Fibroblast of skin of scalp (primary cell): ENCODE measurements at regions not wholly inside any gene's neighbourhood (a gene's known extent, or its start where the extent isn't known, plus 50 kb on each side); places are given as distances from the start of the nearest gene placed in this dataset.

ENCODE experiments used
- DNase-seq: peaks from one replicate; pipeline ENCODE4 v3.0.0-alpha.2; 2013

DNA sequence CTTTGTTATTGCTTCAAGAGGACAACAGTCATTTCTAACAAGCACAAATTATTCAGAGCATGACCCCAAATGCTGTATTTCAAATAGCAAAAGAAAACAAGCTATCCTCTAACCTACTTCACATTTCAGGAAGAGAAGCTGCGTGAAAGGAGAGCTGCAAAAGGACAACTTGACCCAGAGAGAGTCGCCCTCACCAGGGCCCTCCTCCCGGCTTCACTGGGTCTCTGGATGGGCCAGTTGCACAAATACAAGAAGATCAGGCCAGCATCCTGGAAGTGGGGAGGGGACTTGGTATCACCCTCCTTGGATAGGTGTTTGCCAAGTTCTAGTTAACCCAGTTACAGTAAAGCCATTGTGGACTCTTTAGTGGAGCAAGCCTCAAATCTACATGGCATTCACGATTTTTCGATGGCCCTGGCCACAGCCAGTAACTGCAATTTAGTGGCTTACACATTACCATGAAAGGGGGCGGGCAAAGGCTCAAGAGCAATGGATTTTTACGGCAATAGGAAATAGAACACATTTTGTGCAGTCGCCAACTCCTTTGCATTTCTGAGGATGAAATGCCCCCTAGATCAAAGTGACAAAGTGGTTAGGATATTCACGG lies 166.9 kb upstream of the DIO2 start:
- DNase-seq: no peak

DNA sequence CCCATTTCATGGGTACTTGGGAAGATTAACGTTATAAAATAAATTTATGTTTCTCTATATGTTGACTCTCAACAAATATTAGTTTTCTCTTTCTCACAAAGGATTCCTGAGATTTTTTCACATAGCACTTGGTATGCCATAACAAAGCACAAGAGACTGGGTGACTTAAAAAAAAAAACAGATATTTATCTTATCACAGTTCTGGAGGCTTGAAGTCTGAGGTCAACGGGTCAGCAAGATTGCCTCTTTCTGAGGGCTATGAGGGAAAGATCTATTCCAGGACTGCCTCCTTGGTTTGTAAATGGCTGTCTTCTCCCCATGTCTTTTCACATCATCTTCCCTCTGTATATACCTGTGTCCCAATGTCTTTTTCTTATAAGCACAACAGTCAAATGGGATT lies 153.5 kb upstream of the DIO2 start:
- DNase-seq: no peak

DNA sequence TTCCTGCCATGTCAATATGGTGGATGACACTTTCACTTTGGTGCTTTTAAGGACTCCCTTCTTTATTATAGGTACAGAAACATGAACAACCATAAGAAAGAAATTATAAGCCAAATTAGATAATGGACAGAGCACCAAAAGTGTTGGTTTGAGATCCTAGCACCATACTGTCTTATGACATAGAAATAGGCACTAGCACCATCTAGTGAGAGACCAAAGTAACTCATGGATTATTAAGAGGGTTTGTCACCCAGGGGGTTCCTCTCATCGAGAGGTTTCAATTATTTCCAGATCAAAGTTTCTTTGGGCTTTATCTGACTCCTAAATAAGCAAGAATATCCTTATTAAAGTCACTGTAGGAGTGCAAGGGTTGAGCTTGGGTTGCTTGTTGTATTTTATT lies 153.0 kb upstream of the DIO2 start:
- peak; percentile 19 for DNase-seq

DNA sequence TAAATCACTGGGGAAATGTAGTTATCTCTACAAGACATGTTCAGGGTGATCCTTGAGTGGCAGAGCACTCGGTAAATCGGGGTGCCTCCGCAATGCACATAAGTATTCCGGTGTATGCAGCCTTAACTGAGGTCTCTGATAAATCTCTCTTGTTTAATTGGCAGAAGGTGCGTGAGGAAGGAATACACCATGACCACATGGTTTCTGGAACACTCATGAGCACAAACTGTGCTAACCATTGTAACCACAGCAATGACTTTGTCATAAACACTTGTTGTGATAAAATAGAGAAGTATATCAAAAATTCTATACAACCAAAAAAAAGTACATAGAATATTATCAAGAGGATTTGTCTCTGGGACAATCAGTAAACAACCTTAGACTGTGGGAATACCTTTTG lies 146.8 kb upstream of the DIO2 start:
- DNase-seq: no peak

DNA sequence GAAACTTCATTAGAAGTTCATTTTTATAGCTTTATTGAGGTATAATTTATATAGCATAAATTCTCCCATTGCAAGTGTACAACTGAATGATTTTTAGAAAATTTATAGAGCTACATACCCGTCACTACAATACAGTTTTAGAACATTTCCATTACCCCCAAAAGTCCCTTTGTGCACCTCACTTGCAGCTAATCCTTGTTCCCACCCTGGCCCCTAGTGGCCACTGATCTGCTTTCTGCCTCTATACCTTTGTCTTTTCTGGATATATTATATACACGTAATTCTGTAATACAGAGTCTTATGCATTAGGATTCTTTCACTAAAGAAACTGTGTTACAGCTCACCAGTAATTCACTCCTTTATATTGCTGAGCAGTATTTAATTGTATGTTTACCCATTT lies 145.1 kb upstream of the DIO2 start:
- DNase-seq: peak; percentile 12

DNA sequence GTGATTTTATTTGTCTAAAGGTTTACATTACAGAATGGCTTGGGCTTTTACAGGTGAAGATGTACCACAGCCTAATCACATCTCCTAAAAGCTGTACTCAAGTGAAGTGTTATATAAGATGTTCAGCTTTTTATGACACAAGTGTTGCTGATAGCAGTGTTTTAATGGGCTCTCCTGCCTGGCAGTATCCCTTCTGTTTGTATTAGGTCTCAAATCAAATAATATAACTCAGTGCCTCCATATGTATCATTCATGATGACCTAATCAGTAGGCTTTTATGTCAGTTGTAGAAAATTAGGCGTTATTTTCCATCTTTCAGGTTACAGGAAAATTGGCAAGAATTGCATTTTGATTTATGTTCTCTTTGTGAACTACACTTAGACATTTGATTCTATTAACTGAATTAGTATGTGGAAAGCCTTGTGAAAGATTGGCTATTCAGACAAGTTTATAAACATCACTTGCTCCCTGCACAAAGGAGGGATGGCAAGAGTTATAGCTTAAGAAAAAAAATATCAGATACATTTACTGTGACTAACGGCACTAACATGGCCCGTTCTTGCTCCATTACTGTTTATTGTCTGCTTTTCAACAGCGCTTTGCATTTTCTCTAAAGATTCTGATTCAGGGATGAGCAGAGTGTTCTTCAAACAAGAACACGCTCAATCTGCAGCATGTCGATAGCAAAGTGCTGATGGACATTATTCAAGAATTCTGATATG lies 143.7 kb upstream of the DIO2 start:
- no peak for DNase-seq

DNA sequence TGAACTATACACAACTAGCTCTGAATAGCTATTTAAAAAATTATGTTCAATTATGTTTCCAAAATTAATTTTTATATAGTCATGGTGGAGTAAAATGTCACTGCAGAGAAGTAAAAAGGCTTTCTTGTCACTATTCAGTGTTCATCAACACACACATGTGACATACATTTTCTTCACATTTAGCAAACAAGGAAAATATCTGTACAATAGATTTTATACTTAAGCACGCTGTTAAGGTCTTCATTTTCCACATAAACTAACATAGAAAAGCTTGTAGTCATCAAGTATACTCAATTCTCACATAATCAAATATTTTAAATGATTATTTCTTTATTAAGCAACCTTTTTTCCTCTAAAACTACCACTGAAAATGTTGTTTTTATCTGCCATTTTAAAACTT lies 141.2 kb upstream of the DIO2 start:
- DNase-seq: no peak

DNA sequence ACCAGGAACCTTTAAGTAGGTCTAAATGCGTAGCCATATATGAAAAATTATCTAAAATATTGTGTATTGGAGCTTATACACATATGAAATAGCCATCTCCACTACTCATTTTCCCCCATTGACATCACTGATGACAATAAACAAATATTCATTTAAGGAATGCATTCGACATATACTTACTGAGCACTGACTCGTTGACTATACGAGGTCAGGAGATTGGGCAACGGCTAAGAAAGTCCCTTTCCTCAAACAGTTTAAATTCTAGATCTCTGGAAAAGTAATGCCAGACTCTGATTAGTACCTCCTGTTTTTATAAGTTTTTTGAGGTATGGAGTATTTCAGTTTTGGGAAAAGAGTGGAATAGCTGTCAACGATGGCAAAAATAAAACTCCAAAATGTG lies 139.4 kb upstream of the DIO2 start:
- DNase-seq: no peak

DNA sequence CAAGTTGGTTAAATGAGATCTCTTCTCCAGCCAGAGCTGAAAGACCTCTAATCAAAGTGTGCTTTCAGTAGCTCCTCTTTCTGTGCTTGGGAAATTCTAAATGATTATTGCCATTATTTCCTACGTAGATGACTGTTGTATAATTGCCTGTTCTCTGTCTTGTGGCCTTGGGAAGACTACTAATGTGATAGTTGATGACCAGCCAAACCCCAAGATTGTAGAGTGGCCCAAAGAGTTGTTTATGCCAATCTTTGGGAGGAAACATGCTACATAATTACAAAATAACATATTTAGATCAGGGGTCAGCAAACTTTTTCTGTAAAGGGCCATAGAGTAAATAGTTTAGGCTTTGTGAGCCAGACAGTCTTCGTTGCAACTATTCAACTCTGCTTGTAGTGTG lies 135.1 kb upstream of the DIO2 start:
- DNase-seq: no peak

DNA sequence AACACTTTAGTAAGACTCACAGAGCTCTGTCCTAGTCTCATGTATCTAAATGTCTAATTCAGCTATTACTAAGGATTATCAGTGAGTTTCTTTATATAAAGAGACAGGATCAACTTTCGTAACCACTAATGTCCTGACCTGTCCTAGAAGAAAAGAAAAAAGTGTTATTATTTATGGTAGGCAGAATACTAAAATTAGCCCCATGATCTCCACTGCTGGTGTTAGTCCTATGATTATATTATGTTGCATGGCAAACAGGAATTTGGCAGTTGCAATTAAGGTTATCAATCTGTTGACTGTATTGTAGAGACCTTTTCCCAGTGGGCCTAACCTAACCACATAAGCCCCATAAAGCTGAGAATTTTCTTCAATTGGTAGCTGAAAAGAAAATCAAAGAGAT lies 132.9 kb upstream of the DIO2 start:
- DNase-seq: no peak

DNA sequence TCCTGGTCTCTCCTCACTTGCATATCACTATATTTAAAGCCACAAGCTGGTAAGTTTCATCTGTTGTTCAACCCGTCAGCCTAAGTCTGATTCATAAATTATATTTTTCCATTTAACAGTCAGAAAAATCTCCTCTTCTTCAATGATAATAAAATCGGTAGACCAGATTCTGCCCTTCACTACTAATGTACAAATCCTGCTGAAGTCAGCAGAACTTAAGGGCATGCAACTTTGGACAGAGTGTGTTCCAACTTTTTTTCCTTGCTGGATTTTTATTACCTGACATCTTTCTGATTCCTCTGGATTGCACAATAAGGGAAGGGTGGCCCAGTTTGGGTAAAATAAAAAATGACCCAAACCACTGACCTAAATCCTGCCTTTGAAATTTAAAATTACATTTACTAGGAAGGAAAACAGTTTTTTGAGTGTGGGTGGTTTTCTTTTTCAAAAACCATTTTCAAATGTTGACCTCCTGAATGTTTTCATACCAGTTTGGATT lies 125.4 kb upstream of the DIO2 start:
- DNase-seq: no peak

DNA sequence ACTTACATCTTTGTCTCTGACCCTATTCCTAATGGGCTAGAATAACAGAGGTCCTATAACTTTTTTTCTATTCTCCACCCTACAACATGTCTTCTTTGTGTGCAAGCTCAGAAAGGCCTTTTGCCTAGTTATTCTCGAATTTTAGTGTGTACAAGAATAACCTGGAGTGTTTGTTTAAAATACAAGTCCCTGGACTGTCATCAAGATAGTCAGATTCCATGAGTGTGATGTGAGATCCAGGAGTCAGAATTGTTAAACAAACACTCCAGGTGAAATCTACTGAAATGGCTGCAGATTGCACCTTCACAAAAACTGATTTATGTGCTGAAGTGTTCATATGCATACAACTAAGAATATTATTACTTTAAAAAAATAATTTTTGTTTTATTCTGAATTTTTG lies 114.4 kb upstream of the DIO2 start:
- no peak for DNase-seq

DNA sequence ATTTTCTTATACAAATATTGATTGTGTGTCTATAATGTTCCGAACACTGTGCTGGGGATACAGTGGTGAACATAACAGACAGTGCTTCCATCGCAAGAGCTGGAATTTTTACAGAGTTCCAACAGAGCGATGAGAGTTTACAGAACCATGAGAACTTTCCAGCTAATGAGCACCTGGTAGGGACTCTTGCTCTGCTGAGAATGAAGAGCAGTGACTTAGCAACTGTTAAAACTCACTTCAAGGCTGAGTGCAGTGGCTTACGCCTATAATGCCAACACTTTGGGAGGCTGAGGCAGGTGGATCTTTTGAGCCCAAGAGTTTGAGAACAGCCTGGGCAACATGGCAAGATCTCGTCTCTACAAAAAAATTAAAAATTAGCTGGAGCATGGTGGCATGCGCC lies 113.8 kb upstream of the DIO2 start:
- no peak for DNase-seq

DNA sequence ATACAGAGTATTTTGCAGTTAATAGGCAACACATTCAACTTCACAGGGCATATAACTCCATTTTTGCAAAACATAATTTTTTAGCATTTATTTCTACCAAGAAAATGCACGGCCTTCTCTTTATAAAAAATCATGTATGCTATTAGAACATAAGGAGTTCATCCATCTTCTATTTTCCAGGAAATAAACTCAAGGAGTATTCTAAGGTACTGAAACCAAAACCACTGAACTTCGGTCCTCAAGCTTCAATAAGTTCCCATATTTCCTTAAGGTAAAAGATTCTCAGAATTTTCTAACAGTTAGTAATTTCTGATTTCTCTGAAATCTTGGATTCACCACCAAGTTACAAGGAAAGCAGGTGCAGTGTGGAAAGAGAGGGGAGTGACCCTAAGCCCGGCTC lies 113.3 kb upstream of the DIO2 start:
- no peak for DNase-seq

DNA sequence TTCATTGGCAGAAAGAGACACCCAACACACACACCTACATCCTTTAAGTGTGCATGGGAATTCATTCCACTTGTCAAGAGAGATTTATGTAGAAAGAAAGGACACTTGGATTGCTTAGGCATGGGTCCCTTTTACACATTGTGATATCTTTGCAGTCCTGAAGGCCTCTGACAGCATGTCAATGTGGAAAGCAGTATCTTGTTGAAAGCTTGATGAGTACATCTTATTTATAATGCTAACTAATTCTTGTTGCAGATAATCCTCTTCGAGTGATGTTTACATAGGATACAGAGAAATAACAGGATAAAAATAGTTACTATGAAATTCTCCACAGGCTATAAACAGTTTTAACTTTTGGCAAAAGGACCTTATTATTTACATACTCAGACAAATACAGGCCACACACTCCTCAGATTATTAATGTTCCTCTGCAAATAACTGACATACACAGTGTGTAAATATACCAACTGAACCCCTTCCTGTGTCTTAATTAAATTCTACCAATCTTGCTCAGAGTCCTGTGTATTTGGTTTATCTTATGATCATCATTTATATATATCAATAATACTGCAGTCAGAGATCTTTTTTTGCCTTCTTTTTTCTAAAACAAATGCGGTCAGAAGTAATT lies 111.8 kb upstream of the DIO2 start:
- DNase-seq: no peak

DNA sequence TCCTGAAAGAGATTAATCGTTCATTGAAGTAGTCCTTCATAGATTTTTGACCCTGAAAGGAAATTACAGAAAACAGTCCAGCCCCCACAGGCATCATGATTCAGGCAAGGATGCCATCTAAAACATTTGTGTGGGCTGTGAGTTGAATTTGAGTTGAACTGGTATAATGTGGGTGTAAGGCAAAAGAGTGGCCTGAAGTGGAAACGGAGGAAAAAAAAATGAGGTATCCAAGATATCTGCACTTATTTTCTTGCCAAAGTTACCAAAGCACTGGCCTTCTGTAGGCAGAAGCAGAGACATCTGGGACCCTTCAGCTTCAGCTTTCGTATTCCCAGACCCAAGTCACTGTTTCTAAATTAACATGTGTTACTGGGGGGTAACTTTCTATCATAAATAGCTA lies 105.1 kb upstream of the DIO2 start:
- peak; percentile 4 for DNase-seq

DNA sequence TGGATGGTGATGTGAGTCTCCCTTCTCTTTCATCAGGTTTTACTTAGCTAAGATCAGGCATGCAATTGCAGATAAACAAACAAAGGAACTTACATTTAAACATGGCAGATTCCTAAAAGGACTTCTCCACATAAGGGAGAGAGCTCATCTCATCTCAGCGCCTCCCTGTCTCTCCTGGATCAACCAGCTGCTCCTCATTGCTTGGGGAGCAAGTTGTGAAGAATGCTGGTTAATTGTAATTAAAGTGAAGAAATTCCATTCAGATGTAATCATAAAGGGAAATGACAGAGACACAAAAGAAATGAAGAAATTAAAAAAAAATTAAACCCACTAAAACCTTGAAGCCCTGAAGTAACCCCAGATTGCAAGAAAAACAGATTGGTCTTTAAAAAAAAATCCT lies 104.4 kb upstream of the DIO2 start:
- DNase-seq: peak; percentile 19

DNA sequence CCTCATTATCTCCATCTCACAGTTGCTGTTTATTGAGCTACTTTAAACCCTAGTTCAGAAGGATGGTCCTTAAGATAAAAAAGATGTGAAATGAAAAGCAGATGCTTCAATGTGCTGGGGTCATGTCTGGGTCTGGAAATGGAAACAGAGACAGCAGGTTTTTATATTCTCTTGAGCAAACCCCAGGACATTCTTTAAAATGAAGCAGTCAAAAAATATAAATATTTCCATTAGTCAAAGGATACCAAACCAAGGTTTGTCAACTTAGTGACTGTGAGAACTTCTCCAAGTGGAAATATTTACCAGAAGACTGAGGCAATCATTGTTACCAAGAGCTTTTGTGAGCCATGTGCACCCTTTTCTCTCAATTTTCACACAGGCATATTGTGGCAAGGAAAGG lies 102.5 kb upstream of the DIO2 start:
- peak; percentile 41 for DNase-seq

DNA sequence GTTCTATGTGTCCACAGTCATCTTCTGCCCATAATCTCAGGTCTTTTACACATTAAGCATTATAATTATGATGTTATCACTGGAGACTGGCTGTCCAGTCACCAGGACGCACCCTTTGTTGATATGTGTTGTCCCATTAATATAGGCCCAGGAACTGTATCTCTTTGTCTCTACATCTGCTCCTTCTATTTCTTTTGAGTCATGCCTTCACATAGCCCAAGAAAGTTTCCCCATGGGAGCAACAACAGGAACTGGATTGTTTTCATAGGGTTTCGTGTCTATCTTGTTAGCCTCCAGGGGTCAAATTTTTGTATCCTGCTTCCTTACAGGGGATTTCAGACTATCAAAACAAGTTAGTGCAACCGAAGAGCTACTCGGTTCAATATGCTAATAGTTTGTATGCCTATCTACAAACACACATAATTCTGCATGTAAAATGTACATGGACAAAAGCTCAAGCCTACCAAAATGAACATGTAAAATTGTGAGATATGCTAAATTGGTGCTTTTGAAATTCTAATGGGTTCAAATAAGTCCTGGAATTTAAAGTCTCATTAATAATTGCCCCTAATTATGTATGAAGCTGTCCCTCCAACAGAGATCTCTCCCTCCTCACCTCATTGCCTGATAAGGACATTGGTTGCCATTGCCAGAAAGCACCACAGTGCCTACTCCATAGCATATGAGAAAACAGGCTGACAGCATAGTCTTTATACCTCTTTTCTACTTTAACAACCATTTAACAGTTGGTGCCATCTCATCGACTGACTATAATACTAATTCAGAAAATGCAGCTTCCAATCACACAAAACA lies 99.8 kb upstream of the DIO2 start:
- peak; percentile 73 for DNase-seq

DNA sequence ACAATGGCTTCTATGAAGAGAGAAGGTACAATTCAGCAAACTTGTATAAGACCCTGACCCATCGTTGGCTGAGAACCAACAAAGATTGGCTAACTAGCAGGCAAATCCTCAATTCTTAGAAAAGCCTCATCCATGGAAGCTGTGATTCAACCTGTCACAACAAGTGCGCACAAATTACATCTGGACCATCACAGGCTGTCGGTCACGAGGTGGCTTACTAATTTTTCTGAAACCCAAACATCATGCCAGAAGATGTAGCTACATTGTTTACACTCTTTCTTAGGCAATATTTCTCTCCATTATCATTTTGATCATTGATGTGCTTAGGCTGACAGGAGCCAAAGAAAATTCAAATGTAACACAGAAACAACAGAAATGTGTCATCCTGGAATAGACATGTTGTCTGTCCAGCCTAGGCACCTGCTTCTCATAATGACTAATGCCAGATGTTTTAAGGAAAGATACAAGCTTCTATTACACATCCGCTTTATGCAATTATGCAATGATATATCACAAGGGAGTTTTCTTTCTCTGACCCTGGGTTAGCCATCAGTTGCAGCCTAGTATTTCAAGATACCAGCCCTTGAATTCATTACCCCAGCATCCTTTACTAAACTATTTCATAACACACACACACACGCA lies 92.9 kb upstream of the DIO2 start:
- DNase-seq: no peak

DNA sequence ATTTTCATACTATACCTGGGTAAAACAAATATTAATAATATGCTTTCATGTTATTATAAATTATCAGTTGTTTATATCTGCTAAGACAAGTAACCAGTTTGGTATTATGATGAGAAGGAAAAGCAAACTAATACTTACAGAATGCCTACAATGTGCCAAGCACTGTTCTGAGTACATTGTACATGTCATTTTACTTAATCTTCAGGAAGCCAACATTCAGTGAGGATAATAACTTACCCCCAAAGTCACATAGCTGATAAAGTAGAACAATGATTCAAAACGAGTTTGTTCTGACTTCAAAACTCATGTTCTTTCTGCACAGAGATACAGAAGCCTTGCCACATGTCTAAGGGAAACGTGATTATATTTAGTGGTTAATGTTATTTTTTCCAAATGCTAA lies 89.0 kb upstream of the DIO2 start:
- no peak for DNase-seq

DNA sequence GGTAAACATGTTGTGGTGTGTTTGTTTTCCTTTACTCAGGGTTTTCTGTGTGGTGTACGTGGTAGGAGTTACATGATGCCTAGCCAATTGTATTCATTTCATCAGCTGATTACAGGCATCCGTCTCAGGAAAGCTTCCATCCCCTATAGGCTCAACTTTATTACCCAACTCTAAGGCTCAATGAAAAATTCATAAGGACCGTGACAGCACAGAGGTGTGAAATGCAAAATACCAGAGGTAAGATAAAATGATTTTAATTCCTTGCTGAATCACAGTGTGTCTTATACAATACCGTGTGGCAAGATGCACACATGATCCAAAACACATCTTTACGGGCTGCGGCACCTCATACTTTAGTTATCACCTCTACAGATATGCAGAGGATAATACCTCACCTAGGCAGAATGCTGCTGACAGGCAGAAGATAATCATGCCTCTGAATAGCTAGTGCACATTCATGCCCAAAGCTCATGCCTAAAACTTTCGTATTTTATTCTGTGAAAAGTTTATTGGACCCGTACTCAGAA lies 87.2 kb upstream of the DIO2 start:
- DNase-seq: no peak

DNA sequence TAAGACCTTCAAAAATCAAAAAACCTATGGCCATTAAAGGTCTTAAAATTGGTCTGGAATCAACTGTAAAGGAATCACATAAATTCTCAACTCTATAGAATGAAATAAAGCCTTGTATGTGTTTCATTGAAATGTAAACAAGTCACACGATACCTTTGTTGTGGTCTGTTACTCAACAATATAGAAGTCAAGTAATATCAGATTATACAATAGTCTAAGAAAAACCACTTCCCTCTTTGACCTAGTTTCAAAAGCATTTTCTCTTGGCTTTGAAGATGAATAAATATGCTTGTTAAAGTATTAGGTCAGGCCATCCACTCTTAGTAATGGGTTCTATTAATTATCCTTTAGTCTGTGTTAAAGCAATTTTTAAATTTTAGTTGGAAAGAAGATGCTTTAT lies 79.8 kb upstream of the DIO2 start:
- no peak for DNase-seq
